ENCODE measurements at regions not wholly inside any gene's neighbourhood (a gene's known extent, or its start where the extent isn't known, plus 50 kb on each side); places are given as distances from the start of the nearest gene placed in this dataset.

DNA sequence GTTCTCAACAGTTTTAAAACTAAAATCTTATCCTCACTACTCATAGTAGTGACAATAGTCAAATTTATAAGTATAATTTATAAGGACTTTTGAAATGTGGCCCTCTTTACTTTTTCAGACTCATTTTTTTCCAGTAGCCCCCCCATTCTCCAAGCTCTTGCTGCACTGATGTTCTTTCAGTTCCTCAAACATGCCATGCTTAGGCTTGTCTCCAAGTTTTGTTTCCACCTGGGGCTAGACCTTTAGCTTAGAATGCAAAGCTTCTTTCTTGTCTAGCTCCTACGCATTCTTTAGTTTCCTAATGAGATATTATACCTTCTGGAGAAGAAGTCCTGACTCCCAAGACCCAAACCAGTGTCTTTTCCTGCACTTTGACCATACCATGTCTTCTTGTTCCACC, 222.6 kb downstream of the NOL4 start:
- Histone ChIP-seq H3F3A (ENCODE audit: insufficient read depth) (no peaks in the 10 kb centered on the region), H4K20me1 (ENCODE audit: insufficient read depth) (no peaks in the 10 kb centered on the region), H3K36me3 (ENCODE audit: low read depth) (no peaks in the 10 kb centered on the region), H3K4me3 (no peak overlapping the region), H3K27ac (no peak overlapping the region), H3K27me3 (replicated peaks; ENCODE audit: insufficient read depth) (no peaks in the 10 kb centered on the region), H2AFZ (no peak overlapping the region), H3K4me2 (ENCODE audit: unreplicated experiment) (no peak overlapping the region), H3K4me1 (ENCODE audit: insufficient read depth) (no peaks in the 10 kb centered on the region), H3K9ac (no peak overlapping the region), H3K9me2 (ENCODE audit: insufficient read depth) (no peaks in the 10 kb centered on the region), H3K79me2 (ENCODE audit: insufficient read depth) (no peaks in the 10 kb centered on the region), H3K9me3 (ENCODE audit: low read depth) (no peaks in the 10 kb centered on the region)
- in situ Hi-C loops (cut with MboI): no loop called here
- no peak for DNase-seq
- TF ChIP-seq EZH2phosphoT487 (IDR thresholded peaks at IDR 0.05; ENCODE audit: insufficient read depth, low read depth): no peak
- TF ChIP-seq EZH2 (IDR thresholded peaks at IDR 0.05; ENCODE audit: insufficient read depth, poor library complexity, severe bottlenecking): no peak
- WGBS, 2 experiments (ENCODE audit: low coverage in 1 of 2, low lambda C conversion rate in 2 of 2, missing lambda C conversion rate in 2 of 2): 4 to 16% methylated on average over 1 of the region's 1 CpG

DNA sequence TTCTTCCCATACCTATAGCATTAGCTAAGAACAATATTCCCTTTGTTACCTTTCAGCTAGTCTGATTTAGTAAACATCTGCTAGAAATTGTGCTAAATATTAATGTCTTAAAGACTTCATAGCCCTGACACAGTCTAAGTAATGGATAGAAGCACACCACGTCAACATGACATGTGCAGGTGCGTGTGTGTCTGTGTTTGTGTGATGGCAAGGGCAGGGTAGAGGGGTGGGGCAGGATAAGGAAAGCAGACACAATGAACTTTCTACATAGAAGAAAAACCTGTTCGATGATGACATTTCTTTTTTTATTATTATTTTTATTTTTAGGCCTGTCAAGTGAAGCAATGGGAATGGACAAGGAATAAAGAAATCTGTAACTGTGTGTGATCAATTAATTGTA, 223.3 kb downstream of the NOL4 start:
- Histone ChIP-seq H3K36me3 (ENCODE audit: low read depth) (no peaks in the 10 kb centered on the region), H3K27ac (no peak overlapping the region), H3K79me2 (ENCODE audit: insufficient read depth) (no peaks in the 10 kb centered on the region), H4K20me1 (ENCODE audit: insufficient read depth) (no peaks in the 10 kb centered on the region), H3K9ac (no peak overlapping the region), H3K9me2 (ENCODE audit: insufficient read depth) (no peaks in the 10 kb centered on the region), H3K4me3 (no peak overlapping the region), H2AFZ (no peak overlapping the region), H3K27me3 (replicated peaks; ENCODE audit: insufficient read depth) (no peaks in the 10 kb centered on the region), H3K9me3 (ENCODE audit: low read depth) (no peaks in the 10 kb centered on the region), H3K4me1 (ENCODE audit: insufficient read depth) (no peaks in the 10 kb centered on the region), H3F3A (ENCODE audit: insufficient read depth) (no peaks in the 10 kb centered on the region), H3K4me2 (ENCODE audit: unreplicated experiment) (no peak overlapping the region)
- no peak for DNase-seq
- 23 to 24% methylated on average over 3 of the region's 3 CpGs for WGBS, 2 experiments (ENCODE audit: low coverage in 1 of 2, low lambda C conversion rate in 2 of 2, missing lambda C conversion rate in 2 of 2)
- TF ChIP-seq EZH2 (IDR thresholded peaks at IDR 0.05; ENCODE audit: insufficient read depth, poor library complexity, severe bottlenecking) (no peak), EZH2phosphoT487 (IDR thresholded peaks at IDR 0.05; ENCODE audit: insufficient read depth, low read depth) (no peak)
- in situ Hi-C loops (cut with MboI): no loop called here

DNA sequence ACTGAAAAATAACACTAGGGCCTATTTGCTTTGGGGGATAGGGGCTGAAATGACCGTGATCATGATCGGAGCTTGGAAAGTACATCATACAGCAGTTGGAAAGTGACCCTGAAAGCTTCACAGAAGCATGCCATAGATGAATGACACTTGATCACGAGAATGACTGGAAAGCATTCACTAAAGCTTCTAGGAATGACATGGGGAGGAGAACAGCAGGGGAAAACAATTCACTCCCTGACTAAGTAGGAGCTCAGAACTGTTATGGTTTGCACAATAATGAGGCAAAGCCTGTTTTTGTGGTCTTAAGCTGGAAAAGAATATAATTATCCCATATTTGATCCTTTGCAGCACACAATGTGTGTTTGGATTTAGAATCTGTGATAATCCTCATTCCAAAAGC, 237.5 kb downstream of the NOL4 start:
- H3K27me3 ChIP-seq (replicated peaks; ENCODE audit: insufficient read depth): no peaks in the 10 kb centered on the region
- H3K4me2 ChIP-seq (ENCODE audit: unreplicated experiment): no peak overlapping the region
- H3K9ac ChIP-seq: no peak overlapping the region
- TF ChIP-seq EZH2phosphoT487 (IDR thresholded peaks at IDR 0.05; ENCODE audit: insufficient read depth, low read depth): no peak
- TF ChIP-seq EZH2 (IDR thresholded peaks at IDR 0.05; ENCODE audit: insufficient read depth, poor library complexity, severe bottlenecking): no peak
- H3F3A ChIP-seq (ENCODE audit: insufficient read depth): no peaks in the 10 kb centered on the region
- H4K20me1 ChIP-seq (ENCODE audit: insufficient read depth): no peaks in the 10 kb centered on the region
- H3K36me3 ChIP-seq (ENCODE audit: low read depth): no peaks in the 10 kb centered on the region
- DNase-seq: no peak
- H3K9me3 ChIP-seq (ENCODE audit: low read depth): no peaks in the 10 kb centered on the region
- 10 to 11% methylated on average over 3 of the region's 3 CpGs for WGBS, 2 experiments (ENCODE audit: low coverage in 1 of 2, low lambda C conversion rate in 2 of 2, missing lambda C conversion rate in 2 of 2)
- no peak overlapping the region for H3K4me3 ChIP-seq
- no peaks in the 10 kb centered on the region for H3K79me2 ChIP-seq (ENCODE audit: insufficient read depth)
- in situ Hi-C loops (cut with MboI): no loop called here
- no peaks in the 10 kb centered on the region for H3K9me2 ChIP-seq (ENCODE audit: insufficient read depth)
- H3K27ac ChIP-seq: no peak overlapping the region
- H2AFZ ChIP-seq: no peak overlapping the region
- H3K4me1 ChIP-seq (ENCODE audit: insufficient read depth): no peaks in the 10 kb centered on the region

DNA sequence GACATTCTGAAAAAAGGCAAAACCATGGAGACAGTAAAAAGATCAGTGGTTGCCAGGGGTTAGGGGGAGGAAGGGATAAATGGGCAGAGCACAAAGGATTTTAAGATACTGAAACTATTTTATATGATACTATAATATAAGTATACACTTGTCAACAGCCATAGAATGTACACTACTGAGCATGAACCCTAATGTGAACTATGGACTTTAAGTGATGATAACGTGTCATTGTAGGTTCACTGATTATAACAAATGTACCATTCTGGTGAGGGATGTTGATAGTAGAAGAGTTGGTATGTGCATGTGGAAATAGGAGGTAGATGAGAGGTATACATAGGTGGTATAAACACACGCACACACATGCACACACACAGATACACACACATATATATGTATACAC, 241.6 kb downstream of the NOL4 start:
- no peaks in the 10 kb centered on the region for H3K36me3 ChIP-seq (ENCODE audit: low read depth)
- no peaks in the 10 kb centered on the region for H3K27me3 ChIP-seq (replicated peaks; ENCODE audit: insufficient read depth)
- H3K4me2 ChIP-seq (ENCODE audit: unreplicated experiment): no peak overlapping the region
- H3K79me2 ChIP-seq (ENCODE audit: insufficient read depth): no peaks in the 10 kb centered on the region
- H3K27ac ChIP-seq: no peak overlapping the region
- no peak for TF ChIP-seq EZH2phosphoT487 (IDR thresholded peaks at IDR 0.05; ENCODE audit: insufficient read depth, low read depth)
- no peak for TF ChIP-seq EZH2 (IDR thresholded peaks at IDR 0.05; ENCODE audit: insufficient read depth, poor library complexity, severe bottlenecking)
- no peak overlapping the region for H2AFZ ChIP-seq
- H4K20me1 ChIP-seq (ENCODE audit: insufficient read depth): no peaks in the 10 kb centered on the region
- H3K4me3 ChIP-seq: no peak overlapping the region
- 35 to 38% methylated on average over 2 of the region's 2 CpGs for WGBS, 2 experiments (ENCODE audit: low coverage in 1 of 2, low lambda C conversion rate in 2 of 2, missing lambda C conversion rate in 2 of 2)
- in situ Hi-C loops (cut with MboI): no loop called here
- H3K9ac ChIP-seq: no peak overlapping the region
- H3K4me1 ChIP-seq (ENCODE audit: insufficient read depth): no peaks in the 10 kb centered on the region
- H3K9me2 ChIP-seq (ENCODE audit: insufficient read depth): no peaks in the 10 kb centered on the region
- H3F3A ChIP-seq (ENCODE audit: insufficient read depth): no peaks in the 10 kb centered on the region
- no peaks in the 10 kb centered on the region for H3K9me3 ChIP-seq (ENCODE audit: low read depth)
- no peak for DNase-seq

DNA sequence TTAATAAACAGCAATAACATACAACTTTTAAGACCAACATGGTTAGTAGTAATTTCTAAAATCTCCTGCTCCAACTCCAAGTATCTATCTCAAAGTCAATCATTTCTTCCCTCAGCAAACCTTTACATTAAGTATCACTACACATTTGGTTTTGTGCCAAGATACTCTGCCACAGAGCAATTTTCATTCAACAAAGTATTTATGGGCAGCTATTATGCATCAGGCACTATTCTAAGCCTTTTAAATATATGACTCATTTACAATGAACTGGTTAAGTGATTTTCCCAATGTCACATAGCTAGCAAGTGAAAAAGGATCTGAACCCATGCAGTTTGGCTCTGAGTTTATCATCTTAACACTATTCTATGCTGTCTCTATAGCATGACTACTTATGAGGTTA, 264.3 kb downstream of the NOL4 start:
- H3K4me2 ChIP-seq (ENCODE audit: unreplicated experiment): no peak overlapping the region
- no peak for DNase-seq
- no peaks in the 10 kb centered on the region for H3K4me1 ChIP-seq (ENCODE audit: insufficient read depth)
- no peaks in the 10 kb centered on the region for H3K9me2 ChIP-seq (ENCODE audit: insufficient read depth)
- in situ Hi-C loops (cut with MboI): no loop called here
- H3K27me3 ChIP-seq (replicated peaks; ENCODE audit: insufficient read depth): no peaks in the 10 kb centered on the region
- H3K9me3 ChIP-seq (ENCODE audit: low read depth): no peaks in the 10 kb centered on the region
- no peak overlapping the region for H3K4me3 ChIP-seq
- H3K79me2 ChIP-seq (ENCODE audit: insufficient read depth): no peaks in the 10 kb centered on the region
- no peaks in the 10 kb centered on the region for H3F3A ChIP-seq (ENCODE audit: insufficient read depth)
- H2AFZ ChIP-seq: no peak overlapping the region
- H3K9ac ChIP-seq: no peak overlapping the region
- no peaks in the 10 kb centered on the region for H3K36me3 ChIP-seq (ENCODE audit: low read depth)
- TF ChIP-seq EZH2 (IDR thresholded peaks at IDR 0.05; ENCODE audit: insufficient read depth, poor library complexity, severe bottlenecking) (no peak), EZH2phosphoT487 (IDR thresholded peaks at IDR 0.05; ENCODE audit: insufficient read depth, low read depth) (no peak)
- H3K27ac ChIP-seq: no peak overlapping the region
- H4K20me1 ChIP-seq (ENCODE audit: insufficient read depth): no peaks in the 10 kb centered on the region
